NCI-H524 (cell line): ENCODE measurements at regions not wholly inside any gene's neighbourhood (a gene's known extent, or its start where the extent isn't known, plus 50 kb on each side); places are given as distances from the start of the nearest gene placed in this dataset.

ENCODE experiments used
- DNase-seq, 2 experiments: peaks; one replicate each; lab custom pipeline; 2025; lab: John Stamatoyannopoulos, UW

DNA sequence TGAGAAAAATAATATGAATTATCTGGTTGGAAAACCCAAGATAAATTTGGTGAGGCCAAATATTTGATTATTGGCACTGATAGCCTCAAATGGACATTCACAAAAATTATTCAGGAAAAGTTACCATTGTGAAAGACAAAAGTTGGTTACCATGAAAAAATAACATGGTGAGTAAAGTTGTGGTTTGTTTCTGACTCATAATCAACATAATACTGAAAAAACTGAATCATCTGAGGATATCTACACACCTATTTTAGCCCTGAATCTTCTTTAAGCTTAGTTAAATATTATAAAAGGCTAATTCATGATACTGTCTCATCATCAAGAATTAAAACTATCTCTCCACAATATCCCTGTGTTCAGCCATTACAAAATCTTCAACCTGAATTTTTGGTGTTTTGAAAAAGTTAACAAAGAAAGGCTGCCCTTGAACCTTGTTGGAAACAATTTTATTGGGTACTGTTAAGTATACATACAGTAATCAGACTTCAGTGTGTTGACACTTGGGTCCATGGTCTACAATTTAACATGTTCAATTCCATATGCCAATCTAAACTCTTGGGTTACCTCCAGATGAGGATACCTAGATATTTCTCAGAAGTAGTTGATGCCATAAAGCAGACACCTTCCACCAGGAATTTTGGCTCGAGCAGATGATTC is 607.5 kb upstream of the SLC39A10 start:
- no peak for DNase-seq

DNA sequence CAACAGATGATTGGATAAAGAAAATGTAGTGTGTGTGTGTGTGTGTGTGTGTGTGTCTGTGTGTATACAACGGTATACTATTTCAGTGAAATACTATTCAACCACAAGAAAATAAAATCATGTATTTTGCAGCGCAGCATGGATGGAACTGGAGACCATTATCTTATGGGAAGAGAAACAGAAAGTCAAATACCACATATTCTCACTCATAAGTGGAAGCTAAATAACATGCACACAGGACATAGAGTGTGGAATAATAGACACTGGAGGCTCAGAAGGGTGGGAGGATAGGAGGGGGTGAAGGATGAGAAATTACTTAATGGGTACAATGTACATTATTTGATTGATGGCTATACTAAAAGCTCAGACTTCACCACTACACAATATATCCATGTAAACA is 609.1 kb upstream of the SLC39A10 start:
- DNase-seq = no peak

DNA sequence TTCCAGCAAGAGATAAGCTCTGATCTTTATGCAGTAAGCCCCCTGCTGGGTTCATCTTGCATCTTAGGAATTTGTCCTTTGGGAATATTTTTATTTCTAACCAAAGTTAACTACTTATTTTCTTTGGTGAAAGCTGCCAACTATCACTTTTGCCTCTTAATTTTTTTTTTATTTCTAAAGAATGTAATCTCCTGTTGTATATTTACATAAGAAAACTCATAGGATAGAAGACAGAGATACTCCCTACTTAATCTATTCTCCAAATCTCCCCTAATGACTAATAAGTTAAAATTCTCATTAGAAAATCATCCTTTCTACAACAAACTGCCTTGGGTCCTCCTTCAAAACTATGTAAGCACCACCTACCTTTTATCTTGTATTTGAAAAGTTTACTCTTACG is 612.2 kb upstream of the SLC39A10 start:
- no peak for DNase-seq

- DNase-seq = no peak
These were observed 618.9 kb upstream of the SLC39A10 start for GRCh38 chr2:195038153-195038552.

DNA sequence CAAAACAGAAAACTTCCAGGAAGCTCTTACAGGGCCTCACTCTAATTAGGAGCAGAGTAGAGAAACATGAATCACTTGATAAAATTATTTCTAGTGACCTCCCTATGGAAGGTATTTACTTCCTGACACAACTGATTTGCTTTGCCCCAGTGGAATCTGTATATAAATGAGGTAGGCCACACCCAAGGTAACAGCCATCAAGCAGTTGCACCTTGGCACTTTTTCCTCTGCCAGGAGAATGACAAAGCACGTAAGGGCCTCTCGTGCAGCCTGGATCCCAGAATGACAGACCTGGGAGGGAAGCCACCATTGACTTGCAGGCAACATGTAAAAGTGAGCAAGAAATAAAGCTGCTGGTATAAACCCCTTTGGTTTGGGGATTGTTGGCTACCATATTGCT is 620.0 kb upstream of the SLC39A10 start:
- no peak for DNase-seq

- DNase-seq = no peak
These were observed 625.6 kb upstream of the SLC39A10 start for GRCh38 chr2:195031411-195031810.

DNA sequence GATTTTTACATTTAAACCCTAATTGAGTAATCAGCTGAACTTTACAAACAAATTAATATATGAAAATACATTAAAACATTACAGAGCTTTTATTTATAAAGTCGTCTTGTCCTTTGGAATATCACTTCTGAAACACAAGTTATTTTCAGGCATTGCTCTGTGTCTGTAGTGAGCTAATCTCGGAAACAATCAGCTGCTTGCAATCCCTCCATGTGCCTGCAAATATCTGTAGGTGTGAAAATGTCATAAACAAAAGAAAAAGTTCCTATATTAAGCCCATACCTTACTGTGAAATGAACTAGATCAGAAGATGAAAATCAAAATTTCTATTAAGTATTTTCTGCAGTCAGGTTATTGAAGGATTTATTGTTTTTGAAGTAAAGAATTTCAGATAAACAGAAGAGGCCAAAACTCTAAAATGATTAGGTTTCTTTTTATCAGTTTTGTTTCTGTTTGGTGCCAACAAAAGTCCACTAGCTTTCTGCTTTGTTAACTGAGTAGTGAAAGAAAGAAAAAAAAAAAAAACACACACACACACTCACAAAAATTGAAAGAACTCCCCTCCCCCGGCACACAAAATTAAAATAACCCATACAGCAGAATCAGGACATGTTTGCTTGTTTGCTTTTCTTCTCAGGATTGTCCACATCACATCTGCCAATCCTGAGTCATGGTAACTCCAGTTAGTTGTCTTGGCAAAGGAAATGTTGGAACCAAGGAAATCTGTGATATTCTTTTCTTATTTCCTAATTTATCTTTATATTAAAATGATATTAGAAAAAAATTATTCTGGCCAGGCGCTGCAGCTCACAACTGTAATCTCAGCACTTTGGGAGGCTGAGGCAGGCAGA is 627.0 kb upstream of the SLC39A10 start:
- no peak for DNase-seq

DNA sequence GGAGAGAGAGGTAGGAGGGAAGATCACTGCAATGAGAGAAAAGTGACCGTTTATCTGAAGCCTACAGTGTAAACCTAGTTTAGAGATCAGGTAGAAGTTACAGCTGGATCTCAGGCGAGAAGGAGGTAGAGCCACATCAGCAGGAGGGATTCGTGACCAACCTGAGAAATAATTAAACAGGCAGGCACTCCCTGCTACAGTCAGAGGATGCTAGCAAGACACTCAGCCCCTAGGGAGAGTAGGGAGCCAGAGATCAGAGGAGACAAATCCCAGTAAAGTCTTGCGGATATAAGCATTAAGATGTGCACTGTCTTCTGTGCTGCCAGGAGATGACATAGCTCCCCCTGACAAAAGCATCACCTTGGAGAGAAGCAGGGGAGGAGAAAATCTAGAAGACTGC is 629.1 kb upstream of the SLC39A10 start:
- no peak for DNase-seq

DNA sequence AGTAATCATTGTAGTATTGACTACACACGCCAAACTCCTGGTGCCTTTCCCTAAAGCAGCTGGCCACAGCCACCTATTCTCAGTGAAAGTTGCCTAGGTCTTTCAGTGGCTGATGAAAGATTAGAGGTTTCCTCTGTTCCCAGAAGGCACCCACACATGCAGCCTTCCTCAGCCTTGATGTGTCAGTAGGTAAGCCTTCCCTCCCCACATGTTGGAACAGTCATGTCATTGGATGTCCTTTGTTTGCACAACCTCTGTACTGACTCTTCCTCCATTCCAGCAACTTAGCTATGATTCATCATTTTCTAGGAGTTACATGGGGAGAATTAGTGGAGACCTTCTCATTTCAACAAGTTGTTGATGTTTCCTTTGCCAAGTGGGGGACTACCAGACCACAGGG is 630.8 kb upstream of the SLC39A10 start:
- no peak for DNase-seq

GRCh38 chr2:195022508-195022830 is 634.6 kb upstream of the SLC39A10 start:
- no peak for DNase-seq

DNA sequence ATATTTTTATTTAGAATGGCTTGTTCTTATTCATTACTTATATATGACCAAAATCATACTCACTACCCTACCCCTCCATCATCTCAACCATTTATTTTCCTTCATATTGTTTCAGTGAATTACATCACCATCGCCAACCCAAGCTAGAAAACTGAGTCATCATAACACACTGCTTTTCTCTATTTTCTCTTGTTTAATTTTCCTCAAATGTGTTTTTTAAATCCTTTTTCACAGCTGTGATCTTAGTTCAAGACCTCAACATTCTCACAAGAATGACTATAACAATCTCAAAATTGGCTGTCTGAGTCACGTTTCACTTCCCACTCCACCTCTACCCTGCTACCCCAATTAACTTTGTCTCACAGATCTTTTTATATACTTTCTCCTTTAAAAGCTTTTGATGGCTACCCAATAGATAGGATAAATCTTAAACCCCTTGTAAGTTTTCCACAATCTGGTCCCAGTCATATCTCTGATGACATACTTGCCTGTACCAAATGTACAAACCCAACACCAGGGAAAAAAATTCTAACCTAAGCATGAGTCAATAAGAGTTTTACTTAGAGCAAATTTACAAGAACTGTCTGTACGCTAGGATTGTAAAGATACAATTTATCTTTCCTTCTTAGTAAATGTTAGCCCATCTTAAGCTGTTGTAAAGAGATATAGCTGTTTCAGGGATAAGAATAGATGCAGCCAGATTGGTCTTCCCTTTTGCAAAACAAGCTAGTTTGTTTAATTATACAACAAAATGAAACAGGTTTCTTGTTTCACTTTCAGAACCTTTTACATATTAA is 635.1 kb upstream of the SLC39A10 start:
- no peak for DNase-seq

- DNase-seq = no peak
These were observed 638.6 kb upstream of the SLC39A10 start for GRCh38 chr2:195018462-195018861.

DNA sequence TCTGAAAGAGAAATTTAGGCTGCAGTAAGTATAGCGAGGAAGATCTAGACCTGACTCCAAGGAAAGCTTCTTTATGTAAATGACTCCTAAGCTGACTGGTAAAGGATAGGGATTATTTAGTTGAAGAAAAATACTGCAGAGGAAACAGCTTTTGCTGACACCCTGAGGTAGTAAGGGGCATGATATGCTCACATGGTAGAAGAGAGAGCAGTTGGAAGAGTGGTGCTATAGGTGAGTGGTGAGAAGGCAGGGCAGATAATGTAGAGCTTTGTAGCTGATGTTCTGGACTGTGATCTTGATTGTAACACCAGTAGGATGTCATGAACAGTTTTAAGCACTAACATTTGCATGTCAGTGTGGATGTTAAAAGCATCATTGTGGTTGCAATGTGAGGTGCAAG is 639.1 kb upstream of the SLC39A10 start:
- peak in 1 of 2 experiments; percentile 19 for DNase-seq

DNA sequence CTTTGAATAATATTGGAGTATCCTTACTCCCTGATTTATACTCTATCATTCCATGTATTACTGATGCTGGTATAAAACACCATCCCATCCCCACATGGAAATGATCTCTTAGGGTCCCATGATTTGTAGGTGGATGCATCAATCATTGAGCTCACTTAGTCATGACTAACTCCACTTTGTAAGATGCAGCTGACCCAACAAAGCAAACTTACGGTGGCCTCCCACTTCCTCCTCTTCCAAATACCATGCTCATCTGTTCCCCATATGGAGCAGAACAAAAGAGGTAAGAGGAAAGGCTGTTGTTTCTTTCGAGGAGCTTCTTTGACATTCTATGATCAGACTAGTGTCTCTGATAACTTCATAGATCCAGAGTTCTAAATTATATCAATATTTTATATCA is 640.2 kb upstream of the SLC39A10 start:
- DNase-seq = no peak

DNA sequence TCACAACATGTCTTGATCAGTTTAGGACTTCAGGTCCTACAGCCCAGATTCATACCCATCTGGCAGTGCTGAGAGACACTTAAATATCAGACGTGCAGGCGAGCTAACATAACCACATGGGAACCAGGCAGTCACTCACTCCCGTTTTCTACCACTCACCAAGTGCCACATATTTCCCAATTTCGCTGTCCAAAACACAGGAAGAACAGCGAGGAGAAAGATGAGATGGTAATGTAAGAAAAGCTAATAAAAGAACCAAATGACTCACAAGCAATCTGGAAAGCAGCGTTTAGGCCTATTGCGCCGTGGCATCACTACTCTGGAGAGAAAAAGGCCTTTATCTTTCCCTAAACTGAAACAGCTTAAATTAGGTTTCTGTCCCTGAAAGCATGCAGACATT is 647.8 kb upstream of the SLC39A10 start:
- DNase-seq = peak in 1 of 2 experiments; percentile 5

- no peak for DNase-seq
These were observed 650.2 kb upstream of the SLC39A10 start for GRCh38 chr2:195006856-195007255.

DNA sequence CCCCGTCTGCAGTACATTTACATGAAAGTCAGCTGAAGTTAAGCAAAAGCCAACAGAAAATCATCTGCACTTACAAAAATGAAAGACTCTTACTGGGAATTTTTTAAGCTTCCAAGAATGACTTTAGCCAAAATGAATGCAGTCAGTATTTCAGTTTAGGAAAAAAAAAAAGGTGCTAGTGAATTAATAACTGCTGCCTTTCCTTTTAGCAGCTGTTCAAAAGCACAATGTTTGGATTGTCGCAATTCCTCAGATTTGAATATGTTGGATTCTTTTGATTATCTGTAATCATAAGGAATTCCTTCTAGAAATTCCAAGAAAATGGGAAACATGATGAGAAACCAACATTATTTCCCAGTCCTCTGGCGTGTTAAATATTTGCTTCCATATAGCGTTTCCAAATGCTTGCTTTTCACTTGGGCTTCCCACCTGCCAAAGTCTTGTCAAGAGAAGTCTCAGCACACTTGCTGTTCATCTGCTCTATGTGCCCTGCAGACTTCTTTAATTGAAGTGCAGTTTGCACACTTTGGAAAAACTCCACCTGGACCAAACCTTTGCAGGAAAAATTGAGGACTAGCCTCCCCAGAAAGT is 653.0 kb upstream of the SLC39A10 start:
- no peak for DNase-seq

DNA sequence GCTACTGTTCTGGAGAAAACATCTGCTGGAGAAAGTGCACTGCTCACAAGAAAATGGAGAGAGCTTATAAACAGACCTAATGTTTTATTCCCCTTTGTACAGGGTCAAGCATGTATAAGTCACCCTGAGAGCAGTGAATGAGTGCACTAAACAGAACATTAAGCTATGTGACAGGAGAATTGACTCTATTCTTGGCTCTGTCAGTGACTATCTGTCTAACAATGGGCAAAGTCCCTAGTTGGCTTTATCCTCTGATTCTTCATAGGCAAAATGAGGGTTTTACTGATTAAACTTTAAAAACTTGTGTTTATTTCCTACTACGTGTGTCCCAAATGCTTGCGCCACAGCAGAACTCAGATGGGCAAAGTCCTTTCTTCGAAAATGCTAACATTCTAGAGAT is 655.1 kb upstream of the SLC39A10 start:
- DNase-seq = peak in 1 of 2 experiments; percentile 17

- DNase-seq = no peak
These were observed 657.3 kb upstream of the SLC39A10 start for GRCh38 chr2:194999771-195000170.

DNA sequence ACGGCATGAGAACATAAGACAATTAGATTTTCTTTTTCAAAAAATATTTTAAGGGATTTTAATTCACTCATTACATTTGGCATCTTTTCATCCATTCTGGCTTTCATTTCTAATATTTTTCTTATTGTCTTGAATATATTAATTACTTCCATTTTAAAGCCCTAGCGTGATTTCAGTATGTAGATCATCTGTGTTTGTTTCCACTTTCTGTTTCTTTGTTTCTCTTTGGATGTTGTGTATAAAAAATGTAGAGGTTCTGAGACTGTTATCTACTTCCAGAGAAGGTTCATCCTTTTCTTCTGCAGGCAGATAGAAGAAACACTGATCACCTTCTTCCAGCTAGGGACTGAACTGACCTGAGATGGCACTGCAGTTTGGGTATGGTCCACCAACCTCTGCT is 664.4 kb upstream of the SLC39A10 start:
- DNase-seq = no peak

DNA sequence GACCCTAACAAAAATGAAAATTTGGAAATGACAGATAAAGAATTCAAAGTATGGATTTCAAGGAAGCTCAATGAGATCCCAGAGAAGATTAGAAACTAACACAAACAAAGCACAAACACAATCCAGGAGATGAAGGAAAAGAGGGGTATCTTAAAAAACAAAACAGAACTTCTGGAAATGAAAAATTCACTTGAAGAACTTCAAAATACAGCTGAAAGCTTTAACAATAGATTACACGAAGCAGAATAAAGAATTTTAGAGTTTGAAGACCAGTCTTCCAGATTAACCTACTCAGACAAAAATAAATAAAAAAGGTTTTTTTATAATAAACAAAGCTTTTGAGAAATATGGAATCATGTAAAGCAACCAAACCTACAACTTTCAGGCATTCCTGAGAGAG is 671.8 kb upstream of the SLC39A10 start:
- no peak for DNase-seq

DNA sequence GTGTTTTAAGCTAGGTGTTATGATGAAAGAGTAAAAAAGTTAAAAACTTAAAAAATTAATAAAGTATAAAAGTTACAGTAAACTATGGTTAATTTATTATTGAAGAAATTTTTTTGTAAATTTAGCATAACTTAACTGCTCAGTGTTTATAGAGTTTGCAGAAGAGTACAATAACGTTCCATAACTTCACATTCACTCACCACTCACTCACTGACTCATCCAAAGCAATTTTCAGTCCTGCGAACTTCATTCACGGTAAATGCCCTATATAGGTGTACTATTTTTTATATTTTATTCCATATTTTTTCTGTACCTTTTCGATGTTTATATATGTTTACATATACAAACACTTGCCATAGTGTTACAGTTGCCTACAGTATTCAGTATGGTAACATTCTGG is 694.8 kb upstream of the SLC39A10 start:
- DNase-seq = no peak

- no peak for DNase-seq
These were observed 702.8 kb upstream of the SLC39A10 start for GRCh38 chr2:194954218-194954617.
